Caco-2 (cell line): ENCODE measurements at regions not wholly inside any gene's neighbourhood (a gene's known extent, or its start where the extent isn't known, plus 50 kb on each side); places are given as distances from the start of the nearest gene placed in this dataset.

Experiments used
- BruUV-seq: library from RNA; stranded (reverse); fragments of 400-500 nt; replicated peaks from 2 replicates; lab custom pipeline; 2021; lab: Mats Ljungman, UMichigan
- CTCF ChIA-PET: fragments of 300-600 bp; sonication (Branson Sonifier 250); formaldehyde crosslinking; loops from one replicate; lab custom pipeline; 2022; ENCODE audit warnings: antibody characterized with exemption; lab: Charles Lee
- POLR2A ChIA-PET: fragments of 300-600 bp; sonication (Branson Sonifier 250); formaldehyde crosslinking; loops from one replicate; lab custom pipeline; 2022; ENCODE audit warnings: antibody characterized with exemption; lab: Charles Lee
- DNase-seq, 2 experiments: peaks; one replicate each; pipeline versions ENCODE4 v3.0.0 to v3.0.0-alpha.2; 2020 to 2022
- H3K27me3 ChIP-seq: replicated peaks from 2 replicates; pipeline ENCODE4 v1.6.0; 2011; ENCODE audit warnings: low read length; ENCODE audit not compliant: control insufficient read depth, insufficient read depth
- H3K36me3 ChIP-seq: 2 replicates; pipeline ENCODE4 v1.5.1; 2011; ENCODE audit warnings: low read length; ENCODE audit not compliant: control insufficient read depth, insufficient read depth
- H3K4me1 ChIP-seq: fragments of 250-450 bp; sonication (Bioruptor Pico); 2 replicates; pipeline ENCODE4 v1.5.1; 2020; ENCODE audit warnings: mild to moderate bottlenecking
- H3K4me3 ChIP-seq: 2 replicates; pipeline ENCODE4 v1.5.1; 2011; ENCODE audit warnings: low read depth, mild to moderate bottlenecking, control low read depth, low read length
- H3K9me3 ChIP-seq: fragments of 250-450 bp; sonication (Bioruptor Pico); 2 replicates; pipeline ENCODE4 v1.5.1; 2020; ENCODE audit warnings: mild to moderate bottlenecking, moderate library complexity
- H3K27ac Mint-ChIP-seq: one replicate; pipeline ENCODE4 v1.8.0; 2022; ENCODE audit warnings: mixed read lengths; ENCODE audit not compliant: unreplicated experiment
- H3K27me3 Mint-ChIP-seq: one replicate; pipeline ENCODE4 v1.8.0; 2022; ENCODE audit warnings: mixed read lengths; ENCODE audit not compliant: insufficient read depth, unreplicated experiment
- H3K36me3 Mint-ChIP-seq: one replicate; pipeline ENCODE4 v1.8.0; 2022; ENCODE audit warnings: mild to moderate bottlenecking, mixed read lengths; ENCODE audit not compliant: insufficient read depth, unreplicated experiment
- H3K4me1 Mint-ChIP-seq: one replicate; pipeline ENCODE4 v1.8.0; 2022; ENCODE audit warnings: low read depth, mixed read lengths; ENCODE audit not compliant: unreplicated experiment
- H3K4me3 Mint-ChIP-seq: one replicate; pipeline ENCODE4 v1.8.0; 2022; ENCODE audit warnings: mild to moderate bottlenecking, moderate library complexity, mixed read lengths; ENCODE audit not compliant: unreplicated experiment
- H3K9me3 Mint-ChIP-seq: one replicate; pipeline ENCODE4 v1.8.0; 2022; ENCODE audit warnings: mixed read lengths; ENCODE audit not compliant: unreplicated experiment
- intact Hi-C: fragments of 100-400 bp; cut with micrococcal nuclease; formaldehyde crosslinking; loops from one replicate; pipeline ENCODE4 v1.10.0; 2022; ENCODE audit not compliant: unreplicated experiment
- TF ChIP-seq, protein P1 (sequence below), 2 experiments: fragments of 200-600 bp in 1 of 2; IDR thresholded peaks; 1 replicate in 1 of 2; 2 replicates in 1 of 2; pipeline versions ENCODE4 v1.5.1 to v1.8.0; 2011 to 2022; ENCODE audit warnings: antibody characterized with exemption in 1 of 2, control low read depth in 1 of 2, inconsistent platforms in 1 of 2, low read depth in 1 of 2, low read length in 1 of 2, mild to moderate bottlenecking in 1 of 2, moderate library complexity in 1 of 2; ENCODE audit not compliant: insufficient read depth in 1 of 2, severe bottlenecking in 1 of 2, unreplicated experiment in 1 of 2

DNA sequence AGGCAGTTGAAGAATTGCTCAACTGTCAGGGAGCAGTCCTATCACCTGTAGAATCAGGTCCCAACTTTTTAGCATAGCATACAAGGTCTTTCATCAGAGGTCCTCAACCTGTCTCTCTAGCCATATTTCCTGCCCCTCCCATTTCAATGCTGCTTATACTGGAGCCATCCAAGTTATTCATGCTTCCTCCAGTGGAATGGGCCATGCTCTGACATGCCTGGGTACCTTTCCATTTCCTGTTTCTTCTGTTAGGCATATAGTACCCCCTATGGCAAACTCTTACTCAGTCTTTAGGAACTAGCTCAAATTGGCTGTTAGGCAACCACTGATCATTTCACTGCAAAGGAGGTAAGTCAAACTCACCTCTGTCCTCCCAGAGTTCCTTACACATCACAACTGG, 51.0 kb upstream of the ABCA12 start:
- CTCF ChIA-PET, result no interaction called here
- H3K4me3 Mint-ChIP-seq, result no peak overlapping the region
- H3K36me3 Mint-ChIP-seq, result no peaks in the 10 kb centered on the region
- H3K27ac Mint-ChIP-seq, result no peak overlapping the region
- TF ChIP-seq, protein P1, sequence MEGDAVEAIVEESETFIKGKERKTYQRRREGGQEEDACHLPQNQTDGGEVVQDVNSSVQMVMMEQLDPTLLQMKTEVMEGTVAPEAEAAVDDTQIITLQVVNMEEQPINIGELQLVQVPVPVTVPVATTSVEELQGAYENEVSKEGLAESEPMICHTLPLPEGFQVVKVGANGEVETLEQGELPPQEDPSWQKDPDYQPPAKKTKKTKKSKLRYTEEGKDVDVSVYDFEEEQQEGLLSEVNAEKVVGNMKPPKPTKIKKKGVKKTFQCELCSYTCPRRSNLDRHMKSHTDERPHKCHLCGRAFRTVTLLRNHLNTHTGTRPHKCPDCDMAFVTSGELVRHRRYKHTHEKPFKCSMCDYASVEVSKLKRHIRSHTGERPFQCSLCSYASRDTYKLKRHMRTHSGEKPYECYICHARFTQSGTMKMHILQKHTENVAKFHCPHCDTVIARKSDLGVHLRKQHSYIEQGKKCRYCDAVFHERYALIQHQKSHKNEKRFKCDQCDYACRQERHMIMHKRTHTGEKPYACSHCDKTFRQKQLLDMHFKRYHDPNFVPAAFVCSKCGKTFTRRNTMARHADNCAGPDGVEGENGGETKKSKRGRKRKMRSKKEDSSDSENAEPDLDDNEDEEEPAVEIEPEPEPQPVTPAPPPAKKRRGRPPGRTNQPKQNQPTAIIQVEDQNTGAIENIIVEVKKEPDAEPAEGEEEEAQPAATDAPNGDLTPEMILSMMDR (IDR thresholded peaks at IDR 0.05; ENCODE audit: insufficient read depth in 1 of 2, low read depth in 1 of 2, low read length in 1 of 2, severe bottlenecking in 1 of 2, unreplicated experiment in 1 of 2), result no peak
- peaks cover 2% of the 10 kb centered on the region for H3K27me3 Mint-ChIP-seq
- intact Hi-C loops, result no loop called here
- Histone ChIP-seq H3K36me3 (no peaks in the 10 kb centered on the region), H3K4me1 (no peaks in the 10 kb centered on the region), H3K4me3 (no peak overlapping the region), H3K27me3 (no peaks in the 10 kb centered on the region), H3K9me3 (no peaks in the 10 kb centered on the region)
- POLR2A ChIA-PET, result interaction anchor here (0.6 kb wide), 1 partner anchor 442 kb away, joined by 3 read pairs; no protein-coding TSS in a partner anchor
- DNase-seq, result no peak
- no TSS peak for BruUV-seq
- peaks cover 10% of the 10 kb centered on the region for H3K9me3 Mint-ChIP-seq
- H3K4me1 Mint-ChIP-seq, result no peaks in the 10 kb centered on the region
